ENCODE measurements at regions not wholly inside any gene's neighbourhood (a gene's known extent, or its start where the extent isn't known, plus 50 kb on each side); places are given as distances from the start of the nearest gene placed in this dataset.
"Not testable (repeated sequence)": the region's sequence is repeated elsewhere in the genome, so short reads cannot be mapped to it uniquely, and the experiment has no call there.

- peaks cover 0 to 3% (median 0%) of the 10 kb centered on the region in 3 donors for H3K27me3 ChIP-seq (ENCODE audit: insufficient read depth in 3 of 3, low read length in 2 of 3)
- no peak for DNase-seq
- H3K27ac ChIP-seq, result no peak overlapping the region
- no peaks in the 10 kb centered on the region for H3K9me3 ChIP-seq
- no peak for ATAC-seq
- intact Hi-C loops (cut with DNase I), result no loop called here
- no peak for TF ChIP-seq CTCF (IDR thresholded peaks at IDR 0.05)
- 47 to 80% (median 59%) methylated on average over 5 of the region's 5 CpGs for WGBS, 3 donors
- H3K36me3 ChIP-seq (ENCODE audit: insufficient read depth in 1 of 2, low read depth in 1 of 2), result no peaks in the 10 kb centered on the region
- no peaks in the 10 kb centered on the region for H3K4me1 ChIP-seq
- H3K4me3 ChIP-seq, result no peak overlapping the region
Measured at GRCh38 chrX:3545901-3546300, 167.5 kb downstream of the PRKX start.

- TF ChIP-seq CTCF (IDR thresholded peaks at IDR 0.05), result no peak
- ATAC-seq (no peak), DNase-seq (no peak)
- WGBS, 3 donors, result 69 to 85% (median 70%) methylated on average over 2 of the region's 2 CpGs
- Histone ChIP-seq H3K4me1 (no peaks in the 10 kb centered on the region), H3K9me3 (no peaks in the 10 kb centered on the region), H3K27ac (no peak overlapping the region), H3K36me3 (ENCODE audit: insufficient read depth in 1 of 2, low read depth in 1 of 2) (no peaks in the 10 kb centered on the region), H3K27me3 (ENCODE audit: insufficient read depth in 3 of 3, low read length in 2 of 3) (no peaks in the 10 kb centered on the region), H3K4me3 (no peak overlapping the region)
- intact Hi-C loops (cut with DNase I), result no loop called here
Measured at GRCh38 chrX:3541336-3541735, 172.1 kb downstream of the PRKX start.

GRCh38 chrX:3540105-3540504 is 173.3 kb downstream of the PRKX start:
- Histone ChIP-seq H3K4me1 (no peaks in the 10 kb centered on the region), H3K36me3 (ENCODE audit: insufficient read depth in 1 of 2, low read depth in 1 of 2) (no peaks in the 10 kb centered on the region), H3K4me3 (no peak overlapping the region), H3K9me3 (no peaks in the 10 kb centered on the region), H3K27ac (no peak overlapping the region), H3K27me3 (ENCODE audit: insufficient read depth in 3 of 3, low read length in 2 of 3) (no peaks in the 10 kb centered on the region)
- ATAC-seq (no peak), DNase-seq (no peak)
- TF ChIP-seq CTCF (IDR thresholded peaks at IDR 0.05), result no peak
- 78 to 83% (median 81%) methylated on average over 7 of the region's 7 CpGs for WGBS, 3 donors
- intact Hi-C loops (cut with DNase I), result no loop called here

GRCh38 chrX:3532581-3533085 is 180.8 kb downstream of the PRKX start:
- H3K27ac ChIP-seq, result no peak overlapping the region
- no peaks in the 10 kb centered on the region for H3K4me1 ChIP-seq
- WGBS, 3 donors, result 78 to 88% (median 82%) methylated on average over 3 of the region's 3 CpGs
- intact Hi-C loops (cut with DNase I), result no loop called here
- DNase-seq (no peak), ATAC-seq (no peak)
- H3K9me3 ChIP-seq, result no peaks in the 10 kb centered on the region
- TF ChIP-seq CTCF (IDR thresholded peaks at IDR 0.05), result no peak
- no peak overlapping the region for H3K4me3 ChIP-seq
- H3K27me3 ChIP-seq (ENCODE audit: insufficient read depth in 3 of 3, low read length in 2 of 3), result no peaks in the 10 kb centered on the region
- no peaks in the 10 kb centered on the region for H3K36me3 ChIP-seq (ENCODE audit: insufficient read depth in 1 of 2, low read depth in 1 of 2)

- H3K27me3 ChIP-seq (ENCODE audit: insufficient read depth in 3 of 3, low read length in 2 of 3); H3K9me3 ChIP-seq; H3K36me3 ChIP-seq (ENCODE audit: insufficient read depth in 1 of 2, low read depth in 1 of 2); intact Hi-C loops (cut with DNase I); H3K27ac ChIP-seq; H3K4me1 ChIP-seq; H3K4me3 ChIP-seq; ATAC-seq; DNase-seq: not testable (repeated sequence)
- WGBS, 3 donors, result 66 to 70% (median 70%) methylated on average over 3 of the region's 3 CpGs
Measured at GRCh38 chrX:3531435-3531834, 182.0 kb downstream of the PRKX start.
